Lower leg skin (tissue), 4 donors: ENCODE measurements at regions not wholly inside any gene's neighbourhood (a gene's known extent, or its start where the extent isn't known, plus 50 kb on each side); places are given as distances from the start of the nearest gene placed in this dataset.

Experiments
- DNase-seq, 2 donors: peaks; one replicate each; pipeline ENCODE4 v3.0.0-alpha.2; 2019; ENCODE audit warnings: low spot score in 2 of 2
- H3K4me3 ChIP-seq: fragments of 200-600 bp; sonication (generic); 2 replicates; pipeline ENCODE4 v1.5.1; 2017; ENCODE audit warnings: mild to moderate bottlenecking, low read depth; ENCODE audit not compliant: poor library complexity, severe bottlenecking
- CTCF ChIP-seq, 3 donors: fragments of 450-650 bp; IDR thresholded peaks; one replicate each; pipeline ENCODE4 v1.5.1; 2016; ENCODE audit warnings: antibody characterized with exemption in 3 of 3, mild to moderate bottlenecking in 3 of 3, moderate library complexity in 2 of 3
- POLR2A ChIP-seq, 2 donors: fragments of 450-650 bp; IDR thresholded peaks; one replicate each; pipeline ENCODE4 v1.6.1; 2016 to 2017; ENCODE audit warnings: antibody characterized with exemption in 2 of 2, mild to moderate bottlenecking in 1 of 2, moderate library complexity in 1 of 2
- WGBS, 2 donors: methylation state at CpG; one replicate each; pipeline ENCODE4 v1.1.5; 2018; 5-methylcytosine and 5-hydroxymethylcytosine counted together
- intact Hi-C: fragments of 100-400 bp; cut with DNase I; formaldehyde crosslinking; loops from one replicate; pipeline ENCODE4 v1.15.0; 2023; ENCODE audit warnings: low total_unique reads

DNA sequence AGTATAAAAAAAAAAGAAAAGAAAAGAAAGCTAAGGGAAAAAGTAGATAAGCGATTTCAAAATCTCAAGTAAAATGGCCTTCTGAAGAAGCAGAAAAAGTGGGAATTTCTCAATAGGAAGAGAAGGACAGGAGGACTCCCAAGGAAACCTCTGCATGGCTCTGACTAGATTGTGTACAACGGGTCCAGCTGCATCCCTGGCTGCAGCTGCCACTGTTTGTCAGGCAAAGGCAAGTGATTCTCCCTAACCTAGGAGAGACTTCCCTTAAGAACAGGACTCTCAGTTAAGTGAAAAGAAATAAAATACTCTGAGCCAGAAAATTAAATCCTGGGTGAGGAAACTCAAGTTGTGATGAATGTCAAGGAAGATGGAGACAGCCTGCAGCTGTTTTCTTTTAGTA is 298.6 kb upstream of the KIAA1217 start:
- no peak for DNase-seq
- no peak overlapping the region for H3K4me3 ChIP-seq
- 86 to 94% methylated on average over 2 of the region's 2 CpGs for WGBS, 2 donors
- TF ChIP-seq CTCF (IDR thresholded peaks at IDR 0.05), result no peak
- no peak for TF ChIP-seq POLR2A (IDR thresholded peaks at IDR 0.05)
- intact Hi-C loops, result no loop called here

DNA sequence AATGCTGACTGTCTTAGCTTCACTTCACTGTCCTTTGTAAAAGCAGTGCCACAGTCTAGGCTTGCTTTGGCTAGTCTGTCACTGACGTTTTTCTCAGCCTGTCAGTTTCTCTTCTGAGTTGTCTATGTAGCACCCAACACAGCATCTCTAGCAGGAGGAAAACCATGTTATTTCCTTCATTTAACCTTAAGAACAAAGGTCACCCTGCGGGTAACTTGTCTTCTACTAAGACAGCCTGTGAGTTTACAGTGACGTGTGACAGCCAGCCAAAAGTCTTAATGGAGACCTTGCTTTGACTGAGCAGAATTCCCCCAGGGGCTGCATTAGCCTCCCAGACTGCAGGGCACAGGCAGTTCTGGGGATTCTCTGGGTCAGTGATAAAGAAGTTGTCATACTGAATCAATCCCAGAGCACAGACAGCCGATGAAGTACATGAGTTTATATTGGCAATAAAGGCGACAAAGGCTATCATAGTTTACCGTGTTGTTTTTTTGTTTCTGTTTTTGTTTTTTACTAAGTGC is 296.0 kb upstream of the KIAA1217 start:
- WGBS, 2 donors, result 48 to 51% methylated on average over 6 of the region's 6 CpGs
- TF ChIP-seq POLR2A (IDR thresholded peaks at IDR 0.05), result no peak
- TF ChIP-seq CTCF (IDR thresholded peaks at IDR 0.05), result no peak
- DNase-seq, result no peak
- intact Hi-C loops, result no loop called here
- H3K4me3 ChIP-seq, result no peak overlapping the region

- H3K4me3 ChIP-seq, result no peak overlapping the region
- TF ChIP-seq CTCF (IDR thresholded peaks at IDR 0.05), result no peak
- TF ChIP-seq POLR2A (IDR thresholded peaks at IDR 0.05), result no peak
- no peak for DNase-seq
- 78 to 85% methylated on average over 3 of the region's 3 CpGs for WGBS, 2 donors
- intact Hi-C loops, result no loop called here
These were observed 294.3 kb upstream of the KIAA1217 start for GRCh38 chr10:23914641-23915040.

- TF ChIP-seq POLR2A (IDR thresholded peaks at IDR 0.05) (no peak), CTCF (IDR thresholded peaks at IDR 0.05) (no peak)
- H3K4me3 ChIP-seq, result no peak overlapping the region
- intact Hi-C loops, result no loop called here
- 59 to 61% methylated on average over 4 of the region's 4 CpGs for WGBS, 2 donors
- no peak for DNase-seq
These were observed 291.6 kb upstream of the KIAA1217 start for GRCh38 chr10:23917251-23917840.

DNA sequence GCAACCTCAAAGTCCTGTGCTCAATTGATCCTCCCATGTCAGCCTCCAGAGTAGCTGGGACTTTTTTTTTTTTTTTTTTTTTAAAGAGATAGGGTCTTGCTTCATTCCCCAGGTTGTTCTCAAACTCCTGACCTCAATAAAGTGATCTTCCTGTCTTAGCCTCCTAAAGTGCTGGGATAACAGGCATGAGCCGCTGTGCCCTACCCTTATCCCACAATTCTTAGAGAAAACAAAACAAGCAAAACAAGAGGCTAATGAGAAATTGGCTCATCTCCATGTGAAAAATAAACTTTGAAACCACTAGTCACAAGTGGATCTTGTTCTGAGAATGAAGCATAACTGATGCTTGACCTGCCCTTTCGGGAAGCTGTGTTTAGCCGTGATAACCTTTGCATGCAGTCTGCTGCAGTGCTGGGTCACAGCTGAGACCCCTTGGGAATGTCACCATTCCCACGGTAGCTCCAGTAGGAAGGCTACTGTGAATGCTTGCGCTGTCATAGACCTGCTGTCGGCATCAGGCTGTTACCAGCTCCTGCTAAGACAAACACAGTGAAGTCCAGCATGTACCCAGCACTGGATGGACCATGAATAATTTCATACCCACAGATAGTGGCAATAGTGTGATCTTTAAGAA is 290.7 kb upstream of the KIAA1217 start:
- no peak for TF ChIP-seq POLR2A (IDR thresholded peaks at IDR 0.05)
- TF ChIP-seq CTCF (IDR thresholded peaks at IDR 0.05), result no peak
- 63 to 74% methylated on average over 6 of the region's 6 CpGs for WGBS, 2 donors
- no peak overlapping the region for H3K4me3 ChIP-seq
- intact Hi-C loops, result no loop called here
- no peak for DNase-seq

GRCh38 chr10:23918839-23919238 is 290.1 kb upstream of the KIAA1217 start:
- intact Hi-C loops, result no loop called here
- TF ChIP-seq CTCF (IDR thresholded peaks at IDR 0.05), result no peak
- no peak for TF ChIP-seq POLR2A (IDR thresholded peaks at IDR 0.05)

More at GRCh38 chr10:23918839-23919238, 290.1 kb upstream of the KIAA1217 start:
- DNase-seq, result no peak
- H3K4me3 ChIP-seq, result no peak overlapping the region
